Kidney capillary endothelial cell (primary cell): ENCODE measurements at regions not wholly inside any gene's neighbourhood (a gene's known extent, or its start where the extent isn't known, plus 50 kb on each side); places are given as distances from the start of the nearest gene placed in this dataset.

Experiments used
- DNase-seq: peaks from one replicate; pipeline ENCODE4 v3.0.0-alpha.2; 2018; ENCODE audit warnings: low spot score

DNA sequence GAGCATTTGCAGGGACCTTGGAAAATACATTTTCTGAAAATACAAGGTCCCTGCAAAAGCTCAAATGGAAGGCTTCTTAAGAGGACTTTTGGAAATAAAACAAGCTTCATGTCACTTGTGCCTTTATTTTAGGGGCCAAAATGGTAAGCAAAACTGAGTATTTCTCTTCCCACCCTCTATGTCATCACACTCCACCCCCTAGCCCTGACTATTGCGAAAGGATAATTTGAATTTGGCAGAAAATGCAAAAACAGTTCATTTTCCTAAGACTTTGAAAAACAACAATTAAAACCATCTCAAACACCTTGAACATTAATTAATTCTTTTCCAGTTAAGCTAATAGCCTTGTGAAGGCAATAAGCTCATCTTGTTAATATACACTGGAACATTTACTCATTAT, 201.7 kb downstream of the TM2D1 start:
- no peak for DNase-seq

- no peak for DNase-seq
Measured at GRCh38 chr1:61520401-61520800, 204.5 kb downstream of the TM2D1 start.

GRCh38 chr1:61519631-61520030, 205.3 kb downstream of the TM2D1 start:
- DNase-seq = no peak

DNA sequence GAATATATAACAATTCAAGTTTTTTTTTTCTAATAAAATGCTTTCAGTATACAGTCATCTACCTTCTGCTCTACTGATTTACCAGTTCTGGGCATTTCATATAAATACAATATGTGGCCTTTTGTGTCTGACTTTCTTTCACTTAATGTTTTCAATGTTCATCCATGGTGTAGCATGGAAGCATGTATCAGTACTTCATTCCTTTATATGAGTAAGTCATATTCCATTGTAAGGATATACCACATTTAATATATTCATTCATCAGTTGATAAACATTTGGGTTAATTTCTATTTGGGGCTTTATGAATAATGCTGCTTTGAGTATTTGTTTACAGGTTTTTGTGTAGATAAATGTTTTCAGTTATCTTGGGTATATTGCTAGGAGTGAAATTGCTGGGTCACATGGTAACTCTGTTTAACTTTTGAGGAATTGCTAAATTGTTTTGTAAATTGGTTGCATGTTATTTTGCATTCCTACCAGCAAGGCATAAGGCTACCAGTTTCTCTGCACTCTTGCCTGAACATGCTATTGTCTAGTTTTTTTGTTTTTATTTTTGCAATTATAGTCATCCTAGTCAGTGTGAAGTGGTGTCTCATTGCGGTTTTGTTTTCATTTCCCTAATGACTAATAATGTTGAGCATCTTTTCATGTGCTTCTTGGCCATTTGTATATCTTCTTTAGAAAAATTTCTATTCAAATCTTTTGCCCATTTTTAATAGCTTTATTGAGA, 206.1 kb downstream of the TM2D1 start:
- DNase-seq = no peak

DNA sequence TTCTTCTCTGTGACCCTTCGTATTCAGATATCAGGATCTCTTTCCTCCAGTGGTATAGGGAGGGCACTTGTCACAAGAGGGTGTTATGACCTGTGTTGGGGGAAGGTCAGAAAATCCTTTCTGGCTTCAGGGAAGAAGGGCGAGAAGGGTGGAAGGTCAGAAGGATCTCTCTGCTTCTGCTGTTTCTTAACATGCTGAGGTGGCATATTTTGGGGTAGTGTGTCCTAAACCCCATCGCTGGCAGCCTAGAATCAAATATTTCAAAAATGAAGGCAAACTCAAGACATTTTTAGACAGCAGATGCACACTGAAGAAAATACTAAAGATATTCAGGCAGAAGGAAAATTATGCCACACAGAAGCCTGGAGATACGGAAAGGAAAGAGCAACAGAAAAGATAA, 207.6 kb downstream of the TM2D1 start:
- DNase-seq = no peak

DNA sequence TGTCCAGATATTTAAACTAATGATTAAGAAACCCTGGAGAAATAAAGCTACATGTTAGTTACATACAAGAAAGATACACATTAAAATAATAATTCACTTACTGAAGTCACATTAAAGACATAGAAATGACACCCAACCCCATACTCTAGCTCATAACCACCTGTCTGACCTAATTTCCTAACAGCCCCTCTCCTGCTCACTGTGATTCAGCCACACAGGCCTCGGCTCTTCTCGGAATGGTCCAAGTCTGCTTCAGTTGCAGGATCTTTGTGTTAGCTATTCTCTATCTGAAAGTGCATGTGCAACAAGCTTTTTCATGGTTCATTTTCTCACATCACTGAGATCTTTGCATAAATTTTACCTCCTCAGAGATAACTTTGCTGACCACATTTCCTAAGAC, 209.8 kb downstream of the TM2D1 start:
- DNase-seq = no peak
